Transverse colon (tissue), 4 donors: ENCODE measurements at regions not wholly inside any gene's neighbourhood (a gene's known extent, or its start where the extent isn't known, plus 50 kb on each side); places are given as distances from the start of the nearest gene placed in this dataset.

ENCODE experiments used
- EP300 ChIP-seq: sonication (generic); formaldehyde crosslinking; IDR thresholded peaks from one replicate; pipeline ENCODE4 v1.6.1; 2017; ENCODE audit warnings: antibody characterized with exemption, low read depth
- POLR2AphosphoS5 ChIP-seq, 3 donors: sonication (generic); formaldehyde crosslinking; IDR thresholded peaks; one replicate each; pipeline ENCODE4 v1.6.1; 2016; ENCODE audit warnings: antibody characterized with exemption in 3 of 3
- TF ChIP-seq, protein P1 (sequence below), 5 experiments: fragments of 200-600 bp in 3 of 5; fragments of 450-650 bp in 2 of 5; sonication (generic) in 3 of 5; IDR thresholded peaks; 1 replicate in 2 of 5; 2 replicates in 3 of 5; pipeline ENCODE4 v1.5.1; 2016 to 2017; ENCODE audit warnings: antibody characterized with exemption in 5 of 5, inconsistent platforms in 3 of 5, mild to moderate bottlenecking in 2 of 5, moderate library complexity in 1 of 5

DNA sequence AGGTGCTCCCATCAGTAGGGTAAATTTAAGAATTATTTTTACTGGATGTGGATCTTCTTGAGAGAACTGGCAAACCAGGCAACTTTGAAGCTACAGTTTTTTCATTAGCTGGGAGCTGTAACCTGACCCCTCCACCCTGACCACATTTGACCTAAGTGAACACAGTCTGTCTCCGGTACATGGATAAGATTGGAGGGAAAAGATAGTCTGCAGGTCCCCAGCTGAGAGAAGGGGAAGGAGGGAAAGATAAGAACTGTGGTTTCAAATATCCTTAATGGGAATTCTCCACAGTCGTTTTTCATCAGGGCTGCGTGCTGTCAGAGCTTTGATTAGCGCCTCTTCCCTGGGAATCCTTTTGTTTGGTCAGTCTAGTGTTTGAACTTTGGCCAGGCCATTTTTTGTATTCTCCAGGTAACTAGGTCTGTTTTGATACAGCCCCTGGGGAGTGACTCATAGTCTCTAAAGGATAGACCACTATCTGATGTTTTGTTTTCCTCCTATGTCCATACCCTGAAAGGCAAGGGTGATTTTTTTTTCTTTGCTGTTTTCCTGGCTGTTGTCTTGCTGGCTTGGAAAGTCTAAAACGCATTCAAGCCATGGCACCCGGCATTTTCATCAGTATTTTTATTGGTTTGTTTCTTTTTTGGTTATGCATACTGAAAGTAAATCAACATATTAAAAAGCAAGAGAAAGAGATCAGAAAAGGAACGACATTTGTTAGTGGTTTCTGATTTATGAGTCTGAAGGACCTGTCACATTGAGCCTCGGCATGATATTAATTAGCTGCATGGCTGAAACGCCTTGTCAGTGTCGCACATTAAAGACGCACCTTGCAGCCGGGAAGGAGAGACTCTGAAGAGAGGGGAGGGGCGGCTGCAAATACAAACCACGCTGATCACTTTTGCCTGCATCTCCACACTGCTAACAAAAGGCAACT is 183.4 kb upstream of the FN1 start:
- TF ChIP-seq, protein P1, sequence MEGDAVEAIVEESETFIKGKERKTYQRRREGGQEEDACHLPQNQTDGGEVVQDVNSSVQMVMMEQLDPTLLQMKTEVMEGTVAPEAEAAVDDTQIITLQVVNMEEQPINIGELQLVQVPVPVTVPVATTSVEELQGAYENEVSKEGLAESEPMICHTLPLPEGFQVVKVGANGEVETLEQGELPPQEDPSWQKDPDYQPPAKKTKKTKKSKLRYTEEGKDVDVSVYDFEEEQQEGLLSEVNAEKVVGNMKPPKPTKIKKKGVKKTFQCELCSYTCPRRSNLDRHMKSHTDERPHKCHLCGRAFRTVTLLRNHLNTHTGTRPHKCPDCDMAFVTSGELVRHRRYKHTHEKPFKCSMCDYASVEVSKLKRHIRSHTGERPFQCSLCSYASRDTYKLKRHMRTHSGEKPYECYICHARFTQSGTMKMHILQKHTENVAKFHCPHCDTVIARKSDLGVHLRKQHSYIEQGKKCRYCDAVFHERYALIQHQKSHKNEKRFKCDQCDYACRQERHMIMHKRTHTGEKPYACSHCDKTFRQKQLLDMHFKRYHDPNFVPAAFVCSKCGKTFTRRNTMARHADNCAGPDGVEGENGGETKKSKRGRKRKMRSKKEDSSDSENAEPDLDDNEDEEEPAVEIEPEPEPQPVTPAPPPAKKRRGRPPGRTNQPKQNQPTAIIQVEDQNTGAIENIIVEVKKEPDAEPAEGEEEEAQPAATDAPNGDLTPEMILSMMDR (IDR thresholded peaks at IDR 0.05): no peak
- no peak for TF ChIP-seq POLR2AphosphoS5 (IDR thresholded peaks at IDR 0.05)
- no peak for TF ChIP-seq EP300
